ENCODE measurements at regions not wholly inside any gene's neighbourhood (a gene's known extent, or its start where the extent isn't known, plus 50 kb on each side); places are given as distances from the start of the nearest gene placed in this dataset.

GRCh38 chr2:209070262-209070661, 353.6 kb upstream of the MAP2 start:
- no peak for DNase-seq (ENCODE audit: low spot score)
- no peak for ATAC-seq (ENCODE audit: low read depth)
- Histone ChIP-seq H3K27ac (ENCODE audit: poor library complexity, severe bottlenecking) (no peak overlapping the region), H3K27me3 (ENCODE audit: insufficient read depth, poor library complexity, severe bottlenecking) (no peaks in the 10 kb centered on the region), H3K9me3 (ENCODE audit: severe bottlenecking) (no peaks in the 10 kb centered on the region), H3K4me3 (ENCODE audit: severe bottlenecking) (no peak overlapping the region), H3K36me3 (ENCODE audit: low read depth) (no peaks in the 10 kb centered on the region), H3K4me1 (ENCODE audit: insufficient read depth, poor library complexity, severe bottlenecking) (no peaks in the 10 kb centered on the region)
- no peak for TF ChIP-seq CTCF (IDR thresholded peaks at IDR 0.05; ENCODE audit: poor library complexity, severe bottlenecking)

- H3K9me3 ChIP-seq (ENCODE audit: severe bottlenecking) = no peaks in the 10 kb centered on the region
- DNase-seq (ENCODE audit: low spot score) = no peak
- H3K4me1 ChIP-seq (ENCODE audit: insufficient read depth, poor library complexity, severe bottlenecking) = no peaks in the 10 kb centered on the region
- no peaks in the 10 kb centered on the region for H3K27me3 ChIP-seq (ENCODE audit: insufficient read depth, poor library complexity, severe bottlenecking)
- H3K27ac ChIP-seq (ENCODE audit: poor library complexity, severe bottlenecking) = no peak overlapping the region
- H3K36me3 ChIP-seq (ENCODE audit: low read depth) = no peaks in the 10 kb centered on the region
- no peak for TF ChIP-seq CTCF (IDR thresholded peaks at IDR 0.05; ENCODE audit: poor library complexity, severe bottlenecking)
- no peak overlapping the region for H3K4me3 ChIP-seq (ENCODE audit: severe bottlenecking)
- ATAC-seq (ENCODE audit: low read depth) = no peak
Observed at GRCh38 chr2:209073151-209073550, 350.7 kb upstream of the MAP2 start.

GRCh38 chr2:209074711-209075110, 349.1 kb upstream of the MAP2 start:
- Histone ChIP-seq H3K4me1 (ENCODE audit: insufficient read depth, poor library complexity, severe bottlenecking) (no peaks in the 10 kb centered on the region), H3K9me3 (ENCODE audit: severe bottlenecking) (no peaks in the 10 kb centered on the region), H3K27ac (ENCODE audit: poor library complexity, severe bottlenecking) (no peak overlapping the region), H3K4me3 (ENCODE audit: severe bottlenecking) (no peak overlapping the region), H3K36me3 (ENCODE audit: low read depth) (no peaks in the 10 kb centered on the region), H3K27me3 (ENCODE audit: insufficient read depth, poor library complexity, severe bottlenecking) (no peaks in the 10 kb centered on the region)
- DNase-seq (ENCODE audit: low spot score) (no peak), ATAC-seq (ENCODE audit: low read depth) (no peak)
- TF ChIP-seq CTCF (IDR thresholded peaks at IDR 0.05; ENCODE audit: poor library complexity, severe bottlenecking) = no peak

- ATAC-seq (ENCODE audit: low read depth) (no peak), DNase-seq (ENCODE audit: low spot score) (no peak)
- TF ChIP-seq CTCF (IDR thresholded peaks at IDR 0.05; ENCODE audit: poor library complexity, severe bottlenecking) = no peak
- Histone ChIP-seq H3K9me3 (ENCODE audit: severe bottlenecking) (no peaks in the 10 kb centered on the region), H3K4me3 (ENCODE audit: severe bottlenecking) (no peak overlapping the region), H3K36me3 (ENCODE audit: low read depth) (no peaks in the 10 kb centered on the region), H3K4me1 (ENCODE audit: insufficient read depth, poor library complexity, severe bottlenecking) (no peaks in the 10 kb centered on the region), H3K27ac (ENCODE audit: poor library complexity, severe bottlenecking) (no peak overlapping the region), H3K27me3 (ENCODE audit: insufficient read depth, poor library complexity, severe bottlenecking) (no peaks in the 10 kb centered on the region)
Observed at GRCh38 chr2:209076151-209076550, 347.7 kb upstream of the MAP2 start.

GRCh38 chr2:209086761-209087160, 337.1 kb upstream of the MAP2 start:
- no peaks in the 10 kb centered on the region for H3K4me1 ChIP-seq (ENCODE audit: insufficient read depth, poor library complexity, severe bottlenecking)
- ATAC-seq (ENCODE audit: low read depth) (no peak), DNase-seq (ENCODE audit: low spot score) (no peak)
- H3K27ac ChIP-seq (ENCODE audit: poor library complexity, severe bottlenecking) = no peak overlapping the region
- no peaks in the 10 kb centered on the region for H3K36me3 ChIP-seq (ENCODE audit: low read depth)
- no peaks in the 10 kb centered on the region for H3K9me3 ChIP-seq (ENCODE audit: severe bottlenecking)
- no peak for TF ChIP-seq CTCF (IDR thresholded peaks at IDR 0.05; ENCODE audit: poor library complexity, severe bottlenecking)
- H3K4me3 ChIP-seq (ENCODE audit: severe bottlenecking) = no peak overlapping the region
- H3K27me3 ChIP-seq (ENCODE audit: insufficient read depth, poor library complexity, severe bottlenecking) = no peaks in the 10 kb centered on the region

Measured in RWPE2 (cell line).